IMR-90 (cell line): ENCODE measurements at regions not wholly inside any gene's neighbourhood (a gene's known extent, or its start where the extent isn't known, plus 50 kb on each side); places are given as distances from the start of the nearest gene placed in this dataset.

Experiments used
- ATAC-seq: fragments of 200-7000 bp; cut with Tn5 transposase; 2 replicates; pipeline ENCODE4 v1.9.1; 2020; ENCODE audit warnings: low read depth, mild to moderate bottlenecking, moderate library complexity
- BruUV-seq: library from RNA; stranded (reverse); fragments of 400-500 nt; replicated peaks from 2 replicates; lab custom pipeline; 2021; lab: Mats Ljungman, UMichigan
- CTCF ChIA-PET: fragments of 300-600 bp; formaldehyde crosslinking; extraction: SDS; loops from one replicate; lab custom pipeline; 2021; ENCODE audit warnings: antibody characterized with exemption; lab: Yijun Ruan, JAX
- POLR2A ChIA-PET: fragments of 300-600 bp; sonication (Branson Sonifier 250); formaldehyde crosslinking; loops from one replicate; lab custom pipeline; 2022; ENCODE audit warnings: antibody characterized with exemption; ENCODE audit not compliant: unreplicated experiment; lab: Charles Lee
- DNase-seq: peaks from one replicate; pipeline ENCODE4 v3.0.0; 2013
- H2AFZ ChIP-seq: replicated peaks from 2 replicates; pipeline ENCODE3; 2013; ENCODE audit warnings: low read length, mild to moderate bottlenecking; ENCODE audit not compliant: poor library complexity
- H2AK5ac ChIP-seq: 2 replicates; pipeline ENCODE4 v1.6.1; 2013; ENCODE audit warnings: low read depth, low read length, inconsistent platforms
- H2AK9ac ChIP-seq: replicated peaks from 2 replicates; pipeline ENCODE3; 2013; ENCODE audit warnings: mild to moderate bottlenecking, low read depth, low read length, moderate library complexity; ENCODE audit not compliant: poor library complexity
- H2BK120ac ChIP-seq: 2 replicates; pipeline ENCODE4 v1.6.1; 2013; ENCODE audit warnings: low read depth, low read length, inconsistent platforms
- H2BK15ac ChIP-seq: 3 replicates; pipeline ENCODE4 v1.6.1; 2013; ENCODE audit warnings: low read depth, low read length, inconsistent platforms
- H2BK20ac ChIP-seq: 2 replicates; pipeline ENCODE4 v1.6.1; 2013; ENCODE audit warnings: low read depth, mild to moderate bottlenecking, inconsistent platforms, low read length, moderate library complexity
- H2BK5ac ChIP-seq: 2 replicates; pipeline ENCODE4 v1.6.1; 2013; ENCODE audit warnings: mild to moderate bottlenecking, low read depth, low read length, inconsistent platforms; ENCODE audit not compliant: poor library complexity, severe bottlenecking
- H3K14ac ChIP-seq: replicated peaks from 2 replicates; pipeline ENCODE4 v1.6.1; 2013; ENCODE audit warnings: low read depth, low read length, inconsistent platforms
- H3K18ac ChIP-seq: 2 replicates; pipeline ENCODE4 v1.6.1; 2013; ENCODE audit warnings: low read depth, low read length, control low read depth
- H3K23ac ChIP-seq: 2 replicates; pipeline ENCODE4 v1.6.1; 2013; ENCODE audit warnings: low read depth, low read length, inconsistent platforms
- H3K27ac ChIP-seq: 2 replicates; pipeline ENCODE4 v1.5.1; 2013; ENCODE audit warnings: mild to moderate bottlenecking, control low read depth, low read length; ENCODE audit not compliant: insufficient read depth
- H3K27me3 ChIP-seq: 2 replicates; pipeline ENCODE4 v1.6.1; 2013; ENCODE audit warnings: low read length; ENCODE audit not compliant: control insufficient read depth, insufficient read depth
- H3K36me3 ChIP-seq: 2 replicates; pipeline ENCODE4 v1.6.1; 2013; ENCODE audit warnings: low read length, mixed read lengths; ENCODE audit not compliant: control insufficient read depth, insufficient read depth
- H3K4ac ChIP-seq: 2 replicates; pipeline ENCODE4 v1.6.1; 2013; ENCODE audit warnings: low read depth, low read length, inconsistent platforms
- H3K4me1 ChIP-seq: 2 replicates; pipeline ENCODE4 v1.6.1; 2013; ENCODE audit warnings: low read length, mixed read lengths; ENCODE audit not compliant: control insufficient read depth, insufficient read depth
- H3K4me2 ChIP-seq: 2 replicates; pipeline ENCODE4 v1.6.1; 2013; ENCODE audit warnings: low read depth, mild to moderate bottlenecking, control low read depth, low read length, moderate library complexity
- H3K4me3 ChIP-seq: 2 replicates; pipeline ENCODE4 v1.5.1; 2013; ENCODE audit warnings: low read depth, mild to moderate bottlenecking, control low read depth, low read length, moderate library complexity; ENCODE audit not compliant: insufficient read depth
- H3K56ac ChIP-seq: 2 replicates; pipeline ENCODE4 v1.6.1; 2013; ENCODE audit warnings: low read length, inconsistent platforms; ENCODE audit not compliant: insufficient read depth; ENCODE audit errors: extremely low read depth
- H3K79me1 ChIP-seq, 2 experiments: 2 replicates each; pipeline ENCODE4 v1.6.1; 2013; ENCODE audit warnings: low read length in 2 of 2, inconsistent platforms in 1 of 2, low read depth in 1 of 2
- H3K9ac ChIP-seq: 2 replicates; pipeline ENCODE4 v1.6.1; 2013; ENCODE audit warnings: low read depth, low read length, control low read depth
- H3K9me1 ChIP-seq: 2 replicates; pipeline ENCODE4 v1.6.1; 2013; ENCODE audit warnings: low read length, inconsistent platforms; ENCODE audit not compliant: insufficient read depth
- H3K9me3 ChIP-seq: 2 replicates; pipeline ENCODE4 v1.6.1; 2013; ENCODE audit warnings: low read length; ENCODE audit not compliant: control insufficient read depth, insufficient read depth
- H4K20me1 ChIP-seq: 2 replicates; pipeline ENCODE4 v1.6.1; 2013; ENCODE audit warnings: low read length, inconsistent platforms; ENCODE audit not compliant: insufficient read depth
- H4K5ac ChIP-seq: 2 replicates; pipeline ENCODE4 v1.6.1; 2013; ENCODE audit warnings: mild to moderate bottlenecking, low read depth, low read length, control low read depth
- H4K8ac ChIP-seq, 2 experiments: 2 replicates each; pipeline ENCODE4 v1.6.1; 2013; ENCODE audit warnings: low read depth in 2 of 2, low read length in 2 of 2, control low read depth in 1 of 2, inconsistent platforms in 1 of 2
- H4K91ac ChIP-seq: 2 replicates; pipeline ENCODE4 v1.6.1; 2013; ENCODE audit warnings: low read depth, low read length, inconsistent platforms; ENCODE audit not compliant: insufficient read depth
- CHD1 ChIP-seq: IDR thresholded peaks from 2 replicates; pipeline ENCODE4 v1.6.1; 2012; ENCODE audit warnings: low read depth, low read length, improper control_type of control experiment
- CTCF ChIP-seq: conservative IDR thresholded peaks from 2 replicates; pipeline ENCODE4 v1.5.1; 2012; ENCODE audit warnings: mild to moderate bottlenecking, low read depth, low read length, improper control_type of control experiment
- ELK1 ChIP-seq: fragments of 150-350 bp; IDR thresholded peaks from 2 replicates; pipeline ENCODE4 v1.6.1; 2016; ENCODE audit warnings: low read depth, mild to moderate bottlenecking, low read length, moderate library complexity, borderline replicate concordance
- MAZ ChIP-seq: IDR thresholded peaks from 2 replicates; pipeline ENCODE4 v1.6.1; 2012; ENCODE audit warnings: low read depth, mild to moderate bottlenecking, low read length, improper control_type of control experiment, moderate library complexity, borderline replicate concordance
- RFX5 ChIP-seq: IDR thresholded peaks from 2 replicates; pipeline ENCODE4 v1.8.0; 2012; ENCODE audit warnings: low read depth, mild to moderate bottlenecking, low read length, moderate library complexity
- USF2 ChIP-seq: fragments of 150-350 bp; IDR thresholded peaks from 2 replicates; pipeline ENCODE4 v1.6.1; 2017; ENCODE audit warnings: mild to moderate bottlenecking, antibody characterized with exemption, low read length, low read depth
- WGBS, 2 experiments: methylation state at CpG; one replicate each; pipeline versions ENCODE4 v1.1.5 to v1.1.7; 2013; ENCODE audit warnings: missing lambda C conversion rate in 2 of 2; ENCODE audit not compliant: insufficient read length in 1 of 2; ENCODE audit errors: extremely low coverage in 2 of 2; 5-methylcytosine and 5-hydroxymethylcytosine counted together
- dilution Hi-C: fragments of 300-500 bp; cut with HindIII; formaldehyde crosslinking; loops from one replicate; pipeline ENCODE4 v1.14.3; 2018; ENCODE audit warnings: low sequenced_read_pairs; ENCODE audit not compliant: unreplicated experiment
- in situ Hi-C: fragments of 300-500 bp; cut with MboI; formaldehyde crosslinking; loops from 3 replicates; pipeline ENCODE4 v1.14.3; 2019; ENCODE audit warnings: low sequenced_read_pairs, inconsistent platforms, mixed read lengths
- intact Hi-C: fragments of 100-400 bp; cut with micrococcal nuclease; formaldehyde crosslinking; loops from 2 replicates; pipeline ENCODE4 v1.10.0; 2022

GRCh38 chr3:176909044-176909443 is 288.2 kb downstream of the TBL1XR1 start:
- no TSS peak for BruUV-seq
- 91% methylated on average over 4 of the region's 4 CpGs; no CpG with 5 or more reads in 1 of the 2 experiments for WGBS, 2 experiments
- no peaks in the 10 kb centered on the region for H3K36me3 ChIP-seq

More at GRCh38 chr3:176909044-176909443, 288.2 kb downstream of the TBL1XR1 start:
- no peak overlapping the region for H4K91ac ChIP-seq
- dilution Hi-C loops, result no loop called here
- H3K9me1 ChIP-seq, result no peaks in the 10 kb centered on the region
- no peaks in the 10 kb centered on the region; the same call in 1 of the 2 replicates for H3K27me3 ChIP-seq
- no peaks in the 10 kb centered on the region for H3K9me3 ChIP-seq
- H2BK20ac ChIP-seq, result no peak overlapping the region
- TF ChIP-seq CHD1, result no peak
- TF ChIP-seq ELK1, result no peak
- TF ChIP-seq RFX5, result no peak
- TF ChIP-seq USF2, result no peak
- no peak for TF ChIP-seq MAZ
- no peak for TF ChIP-seq CTCF
- H3K23ac ChIP-seq, result no peak overlapping the region
- no peak overlapping the region for H4K8ac ChIP-seq
- no peak overlapping the region for H3K14ac ChIP-seq
- H2BK5ac ChIP-seq, result no peak overlapping the region
- peaks cover 2% of the 10 kb centered on the region; the same call in 1 of the 2 replicates for H3K4me1 ChIP-seq
- no peak overlapping the region for H3K4me3 ChIP-seq
- no peak overlapping the region for H3K18ac ChIP-seq
- CTCF ChIA-PET, result no interaction called here
- no peak overlapping the region for H3K56ac ChIP-seq
- POLR2A ChIA-PET, result no interaction called here
- H3K79me1 ChIP-seq, result no peaks in the 10 kb centered on the region
- intact Hi-C loops, result no loop called here
- H3K27ac ChIP-seq, result no peak overlapping the region
- DNase-seq, result no peak
- no peak overlapping the region for H3K9ac ChIP-seq
- no peak overlapping the region for H3K4ac ChIP-seq
- ATAC-seq, result no peak
- H4K5ac ChIP-seq, result no peak overlapping the region
- no peak overlapping the region for H2AFZ ChIP-seq
- H2AK9ac ChIP-seq, result no peak overlapping the region
- no peaks in the 10 kb centered on the region for H4K20me1 ChIP-seq
- no peak overlapping the region for H2AK5ac ChIP-seq
- no peak overlapping the region for H2BK120ac ChIP-seq
- in situ Hi-C loops, result no loop called here
- no peak overlapping the region for H3K4me2 ChIP-seq
- H2BK15ac ChIP-seq, result no peak overlapping the region
